HG03520 (cell line): ENCODE measurements at regions not wholly inside any gene's neighbourhood (a gene's known extent, or its start where the extent isn't known, plus 50 kb on each side); places are given as distances from the start of the nearest gene placed in this dataset.
"Not testable (repeated sequence)": the region's sequence is repeated elsewhere in the genome, so short reads cannot be mapped to it uniquely, and the experiment has no call there.

Experiments
- ATAC-seq: cut with Tn5 transposase; IDR thresholded peaks from one replicate; pipeline ENCODE4 v1.9.1; 2021; ENCODE audit warnings: mild to moderate bottlenecking, moderate library complexity; ENCODE audit not compliant: unreplicated experiment

DNA sequence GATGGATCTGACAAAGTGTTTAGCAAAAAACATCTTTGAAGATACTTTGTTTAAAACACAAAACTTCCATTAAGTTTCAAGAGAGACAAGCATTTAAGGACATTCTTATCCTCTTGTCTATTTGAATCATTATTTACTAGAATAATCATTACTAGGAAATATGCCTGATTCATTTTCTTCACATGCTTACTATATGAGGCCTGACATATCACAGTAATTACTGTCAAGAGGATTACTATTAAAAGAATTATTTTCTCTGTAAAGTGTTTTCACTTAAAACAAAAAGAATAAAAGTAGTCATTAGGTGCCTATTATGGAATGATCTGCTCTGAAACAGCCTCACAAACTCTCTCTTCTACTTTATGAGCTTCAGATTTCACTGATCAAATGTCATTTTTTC is 402.1 kb upstream of the MGAT4C start:
- no peak for ATAC-seq

DNA sequence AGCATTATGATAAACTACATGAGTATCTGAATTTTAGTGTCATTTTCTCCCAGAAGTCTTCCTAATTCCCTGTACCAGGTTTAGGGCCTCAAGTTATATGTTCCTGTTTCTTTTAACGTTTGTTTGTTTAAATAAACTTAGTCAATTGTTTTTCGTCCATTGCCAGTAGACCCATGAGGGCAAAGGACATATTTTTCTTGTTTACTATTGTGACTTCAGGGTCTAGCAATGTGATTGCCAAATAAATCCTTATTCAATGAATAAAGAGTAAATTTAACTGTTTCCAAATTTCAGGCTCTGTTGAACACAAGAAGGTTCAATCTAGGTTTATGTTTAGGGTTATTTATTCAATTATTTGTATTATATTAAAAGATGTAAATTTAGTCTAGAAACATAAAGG is 391.6 kb upstream of the MGAT4C start:
- ATAC-seq, result no peak

DNA sequence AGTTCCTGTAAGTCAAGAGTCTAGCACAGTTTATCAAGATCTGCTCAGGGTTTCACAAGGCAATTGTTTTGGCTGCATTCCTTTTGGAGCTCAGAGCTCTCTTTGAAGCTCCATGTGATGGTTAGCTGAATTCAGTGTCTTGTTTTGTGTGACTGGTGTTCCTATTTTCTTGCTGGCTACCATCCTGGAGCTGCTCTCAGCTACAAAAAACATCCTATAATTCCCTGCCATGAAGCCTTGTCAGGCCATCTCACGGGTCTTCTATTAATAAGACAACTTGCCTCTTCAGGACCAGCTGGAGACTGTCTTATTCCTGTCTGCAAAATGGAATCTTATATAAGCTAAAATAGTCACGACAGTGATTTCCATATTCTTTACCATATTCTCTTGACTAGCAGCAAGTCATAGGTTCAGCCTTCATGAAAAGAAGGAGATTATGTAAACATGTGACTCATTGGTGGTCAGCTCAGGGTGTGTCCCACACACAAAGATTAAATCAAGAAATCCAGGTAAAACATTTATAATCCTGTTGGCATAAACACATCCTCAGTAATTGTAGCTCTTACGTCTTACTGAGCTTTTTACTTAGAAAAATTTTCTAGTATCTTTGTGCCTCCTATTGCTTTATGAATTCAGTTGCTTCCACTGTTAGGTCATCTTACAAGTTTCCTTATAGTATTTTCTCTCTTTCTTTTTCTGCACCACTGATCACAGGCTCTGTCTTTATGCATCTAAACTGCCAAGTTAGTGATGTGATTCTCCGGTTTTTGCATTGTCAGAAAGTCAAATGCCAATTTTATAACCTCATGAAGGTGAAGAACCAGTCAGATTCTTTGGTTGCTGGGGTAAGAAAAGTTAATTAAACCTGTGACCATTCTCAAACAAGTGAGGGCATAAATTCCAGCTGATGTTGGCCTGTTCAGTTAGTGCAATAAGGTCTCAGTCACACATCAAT is 378.5 kb upstream of the MGAT4C start:
- ATAC-seq, result no peak

DNA sequence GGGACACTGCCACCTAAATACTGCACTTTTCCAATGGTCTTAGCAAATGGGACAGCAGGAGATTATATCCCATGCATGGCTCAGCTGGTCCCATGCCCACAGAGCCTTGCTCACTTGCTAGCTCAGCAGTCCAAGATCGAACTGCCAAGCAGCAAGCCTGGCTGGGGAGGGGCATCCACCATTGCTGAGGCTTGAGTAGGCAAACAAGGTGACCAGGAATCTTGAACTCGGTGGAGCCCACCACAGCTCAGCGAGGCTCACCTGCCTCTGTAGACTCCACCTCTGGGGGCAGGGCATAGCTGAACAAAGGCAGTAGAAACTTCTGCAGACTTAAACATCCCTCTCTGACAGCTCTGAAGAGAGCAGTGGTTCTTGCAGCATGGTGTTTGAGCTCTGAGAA is 370.8 kb upstream of the MGAT4C start:
- ATAC-seq, result no peak

DNA sequence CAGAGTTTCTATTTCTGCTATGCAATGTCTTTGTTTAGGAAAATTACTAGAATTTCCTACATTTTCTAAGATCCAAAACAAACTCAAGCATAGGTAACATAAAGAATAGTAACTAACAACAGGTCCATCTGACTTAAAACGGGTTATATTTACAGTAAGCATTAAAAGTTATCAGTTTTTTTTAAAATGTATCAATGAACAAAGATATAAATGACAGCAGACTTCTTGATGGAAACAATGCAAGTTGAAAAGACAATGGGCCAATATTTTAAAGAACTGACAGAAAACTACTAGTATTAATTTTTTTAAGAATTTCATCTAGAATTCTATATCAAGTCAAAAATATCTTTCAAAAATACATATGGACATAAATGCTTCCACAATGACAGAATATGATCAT is 367.1 kb upstream of the MGAT4C start:
- no peak for ATAC-seq

DNA sequence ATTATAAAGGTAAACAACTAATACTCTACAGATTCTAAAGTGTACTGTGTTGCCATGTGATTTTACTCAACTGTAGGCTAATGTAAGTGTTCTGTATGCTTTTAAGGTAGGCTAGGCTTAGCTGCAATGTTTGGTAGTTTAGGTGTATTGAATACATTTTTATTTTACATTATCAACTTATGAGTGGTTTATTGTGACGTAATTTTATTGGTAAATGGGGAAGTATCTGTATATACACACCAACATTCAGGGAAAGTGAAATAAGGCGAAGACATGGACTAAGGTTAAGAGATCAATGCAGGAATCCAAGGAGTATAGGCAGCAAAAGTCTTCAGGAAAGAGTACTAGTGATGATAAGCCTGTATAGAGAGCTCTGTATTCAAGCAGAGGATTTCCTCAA is 365.8 kb upstream of the MGAT4C start:
- no peak for ATAC-seq

DNA sequence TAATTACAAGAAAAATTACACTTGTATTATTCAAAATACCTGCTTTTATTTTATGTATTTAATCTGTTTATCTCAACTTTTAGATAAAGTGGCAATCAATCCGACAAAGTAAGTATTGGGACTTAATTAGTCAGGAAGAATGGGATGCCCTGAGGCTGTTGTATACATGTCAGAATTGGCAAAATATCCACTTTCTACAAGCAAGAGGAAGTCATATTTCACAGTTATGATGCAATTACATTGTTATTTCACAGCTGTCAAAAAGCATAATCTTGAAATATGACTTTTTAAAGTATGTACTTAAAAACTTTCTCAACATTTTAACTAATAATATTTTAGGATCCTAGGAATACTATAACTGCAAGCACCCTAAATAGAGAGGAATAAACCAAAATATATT is 357.1 kb upstream of the MGAT4C start:
- ATAC-seq, result no peak

DNA sequence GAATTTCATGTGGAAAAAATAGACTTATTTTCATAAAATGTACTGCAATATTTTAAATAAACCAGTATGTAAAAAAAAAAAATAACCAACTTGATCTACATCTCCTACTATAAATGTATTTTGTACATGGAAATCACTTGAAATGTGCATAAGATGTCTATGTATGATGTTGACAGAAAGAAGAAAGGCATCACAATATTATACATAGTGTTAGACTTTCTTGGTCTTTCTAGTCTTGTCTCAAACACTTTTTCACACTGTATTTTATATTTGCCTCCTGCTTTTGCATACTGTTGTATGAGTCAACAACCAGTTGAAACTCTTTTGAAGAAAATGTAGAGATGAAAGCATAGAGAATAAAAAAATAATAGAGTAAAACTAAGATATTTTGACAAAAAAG is 352.4 kb upstream of the MGAT4C start:
- no peak for ATAC-seq

DNA sequence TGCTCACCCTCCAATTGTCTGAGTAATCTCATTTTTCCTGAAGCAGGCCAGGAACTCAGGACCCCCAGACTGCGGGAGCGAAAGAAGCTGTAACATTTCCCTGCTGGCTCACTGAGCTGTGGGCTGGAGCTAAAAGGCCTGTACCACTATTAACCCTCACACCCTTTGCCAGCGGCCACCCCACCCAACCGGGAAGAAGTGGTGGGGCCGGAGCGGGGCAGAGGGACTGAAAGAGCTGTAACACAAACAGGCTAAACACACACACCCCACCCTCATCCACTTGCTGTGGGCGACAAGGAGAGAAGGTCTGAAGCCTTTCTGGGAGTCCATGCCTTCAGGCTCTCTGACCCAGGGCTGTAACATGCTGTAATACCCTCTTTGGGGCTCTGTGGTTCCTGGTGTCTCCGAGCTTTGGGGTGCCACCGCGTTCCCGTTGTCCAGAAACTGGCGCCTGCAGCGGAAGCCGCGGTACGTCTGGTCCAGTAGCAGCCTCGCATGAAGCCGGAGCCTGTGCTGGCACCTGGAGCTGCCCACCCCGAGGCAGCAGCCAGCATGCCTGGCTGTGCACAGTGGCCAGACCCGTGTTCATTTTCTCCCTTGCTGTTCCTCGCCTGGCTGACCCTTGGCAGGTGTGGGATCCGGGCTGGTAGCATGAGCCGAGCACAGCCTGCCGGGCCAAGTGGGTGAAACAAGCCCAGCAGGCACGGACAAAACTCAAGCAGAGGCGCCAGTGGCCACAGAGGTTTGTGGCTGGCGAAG is 345.5 kb upstream of the MGAT4C start:
- ATAC-seq, result no peak

DNA sequence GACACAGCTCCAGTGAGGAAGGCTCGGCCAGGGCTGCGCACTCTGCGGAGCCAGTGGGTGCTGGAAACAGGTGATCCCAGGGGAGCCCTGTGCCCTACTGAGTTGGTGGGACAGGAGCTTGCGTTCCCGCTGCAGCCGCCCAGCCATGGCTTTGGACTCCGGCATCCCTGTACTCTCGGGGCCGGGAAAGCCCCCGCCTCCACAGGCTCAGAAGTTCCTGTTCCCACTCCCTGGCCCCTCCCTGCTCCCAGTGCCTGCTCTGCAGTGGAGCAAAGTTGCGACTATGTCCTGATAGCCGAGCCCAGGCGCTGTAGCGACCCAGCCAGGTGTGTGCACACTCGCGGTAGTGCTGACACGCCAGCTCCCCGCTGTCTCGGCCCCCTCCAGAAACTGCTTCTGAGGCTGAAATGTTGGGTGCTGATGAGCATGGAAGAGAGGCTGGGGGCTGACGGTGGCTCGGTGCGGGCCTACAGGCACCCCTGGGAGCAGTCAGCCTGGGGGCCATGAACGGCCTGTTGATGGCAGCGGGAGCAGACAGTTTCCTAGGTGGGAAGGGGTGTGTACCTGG is 344.6 kb upstream of the MGAT4C start:
- ATAC-seq, result no peak

DNA sequence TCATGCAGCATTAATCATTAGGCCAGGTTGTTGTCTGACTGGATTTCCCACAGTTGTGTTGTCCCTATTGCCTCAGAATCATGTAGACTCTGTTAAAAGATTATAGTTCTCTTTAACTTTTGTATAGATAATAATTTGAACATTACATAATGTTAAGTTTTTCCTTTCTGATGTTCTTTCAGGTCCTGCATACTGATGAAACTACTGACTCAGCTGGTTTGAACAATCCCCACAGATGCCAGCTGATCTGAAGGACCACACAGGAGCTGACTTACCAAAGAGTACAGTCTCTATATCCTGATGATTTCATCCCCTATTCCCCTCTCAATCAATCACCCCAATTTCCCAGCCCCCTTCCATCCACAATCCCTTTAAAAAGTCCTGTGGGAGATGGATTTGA is 341.2 kb upstream of the MGAT4C start:
- no peak for ATAC-seq

DNA sequence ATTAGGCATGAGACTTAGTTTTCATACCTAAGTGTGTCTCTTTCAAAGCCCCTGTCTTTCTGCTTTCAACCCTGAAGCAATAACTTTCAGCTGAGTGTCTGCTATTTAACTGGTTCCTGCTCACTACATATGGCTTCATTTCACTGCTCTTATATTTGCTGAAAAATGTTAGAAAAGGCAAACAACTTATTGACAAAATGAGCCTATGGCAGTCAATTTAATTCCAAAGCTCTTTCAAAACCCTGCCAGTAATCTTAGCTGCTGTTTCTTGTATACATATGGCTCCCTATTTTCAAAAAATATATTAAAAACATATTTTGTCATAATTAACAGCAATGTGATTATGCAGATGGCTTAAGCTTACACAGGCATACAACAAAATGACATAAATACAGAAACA is 334.1 kb upstream of the MGAT4C start:
- ATAC-seq, result no peak

DNA sequence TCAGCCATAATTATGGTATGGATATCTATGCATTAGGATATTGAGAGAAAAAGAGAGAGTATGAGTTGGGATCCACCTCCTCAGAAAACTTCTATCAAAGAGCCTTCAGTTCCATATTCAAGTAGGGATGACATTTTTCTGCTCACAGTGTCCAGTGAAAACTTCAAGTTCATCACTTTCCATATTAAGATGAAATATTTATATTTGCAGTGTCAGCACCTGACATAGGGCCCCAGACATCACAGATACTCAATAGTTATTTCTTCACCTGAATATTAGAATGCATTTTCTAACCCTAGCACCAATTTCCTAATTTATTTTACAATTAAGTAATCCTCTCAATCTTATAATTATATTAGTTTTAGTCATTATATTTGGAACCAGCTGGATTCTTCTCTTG is 318.0 kb upstream of the MGAT4C start:
- no peak for ATAC-seq

DNA sequence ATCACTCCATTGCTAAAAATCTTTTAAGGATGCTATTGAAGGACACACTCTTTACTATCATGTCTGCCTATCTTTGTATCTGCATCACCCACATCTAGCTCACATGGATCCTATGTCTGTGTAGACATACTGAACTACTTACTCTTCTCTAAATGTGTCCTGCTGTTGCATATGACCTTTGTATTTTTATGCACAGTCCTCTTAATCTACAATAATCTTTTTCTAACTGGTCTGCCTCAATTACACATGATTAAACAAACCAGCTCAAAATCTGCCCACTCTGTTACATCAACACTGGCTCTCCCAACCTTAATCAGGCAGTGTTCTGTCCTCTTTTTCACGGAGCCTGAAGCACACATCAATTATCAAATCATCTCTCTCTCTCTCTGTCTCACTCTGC is 316.3 kb upstream of the MGAT4C start:
- ATAC-seq, result no peak

DNA sequence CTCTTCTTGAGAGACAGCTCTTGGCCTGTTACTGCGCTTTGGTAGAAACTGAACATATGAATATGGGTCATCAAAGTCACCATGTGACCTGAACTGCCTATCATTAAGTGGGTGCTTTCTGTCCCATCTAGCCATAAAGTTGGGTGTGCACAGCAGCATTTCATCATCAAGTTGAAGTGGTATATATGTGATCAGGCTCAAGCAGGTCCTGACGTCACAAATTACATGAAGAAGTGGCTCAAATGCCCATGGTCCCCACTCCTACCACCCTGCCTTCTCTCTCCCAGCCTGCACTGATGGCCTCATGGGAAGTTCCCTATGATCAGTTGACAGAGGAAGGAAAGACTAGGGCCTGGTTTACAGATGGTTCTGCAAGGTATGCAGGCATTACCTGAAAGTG is 308.8 kb upstream of the MGAT4C start:
- ATAC-seq, result no peak

DNA sequence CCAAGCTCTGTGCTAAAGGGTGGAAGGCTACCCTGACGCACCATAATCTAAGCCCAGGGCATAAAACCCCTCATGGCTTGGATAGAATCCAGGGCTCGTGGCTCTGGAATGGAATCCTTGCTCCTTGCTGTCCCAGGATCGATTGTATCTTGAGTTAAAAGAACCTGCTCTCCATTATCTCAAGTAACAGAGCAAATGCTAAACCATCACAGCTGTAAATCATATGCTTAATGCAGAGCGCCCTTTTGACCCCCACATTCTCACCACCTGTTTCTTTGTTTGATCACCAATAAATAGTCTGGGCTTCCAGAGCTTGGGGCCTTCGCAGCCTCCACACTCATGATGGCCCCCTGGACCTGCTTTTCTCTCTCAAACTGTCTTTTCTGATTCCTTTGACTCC is 299.3 kb upstream of the MGAT4C start:
- ATAC-seq, result not testable (repeated sequence)

DNA sequence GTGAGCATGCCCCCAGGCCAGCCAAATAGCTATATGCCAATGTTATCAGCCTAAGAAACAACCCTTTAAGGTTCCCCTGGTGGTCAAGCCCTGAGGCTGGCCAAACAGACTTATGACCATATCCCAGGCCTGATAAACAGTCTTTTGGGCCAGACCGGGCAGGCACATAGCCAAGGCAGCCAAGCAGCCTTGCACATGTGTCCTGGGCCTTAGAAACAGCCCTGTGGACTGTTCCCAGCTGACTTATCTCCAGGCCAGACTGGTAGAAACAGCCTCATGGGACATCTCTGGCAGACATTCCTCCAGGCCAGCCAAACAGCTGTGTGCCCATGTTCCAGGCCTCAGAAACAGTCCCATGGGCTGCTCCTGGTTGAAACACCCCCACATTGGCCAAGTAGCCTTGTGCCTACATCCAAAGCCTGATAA is 295.0 kb upstream of the MGAT4C start:
- ATAC-seq, result no peak

DNA sequence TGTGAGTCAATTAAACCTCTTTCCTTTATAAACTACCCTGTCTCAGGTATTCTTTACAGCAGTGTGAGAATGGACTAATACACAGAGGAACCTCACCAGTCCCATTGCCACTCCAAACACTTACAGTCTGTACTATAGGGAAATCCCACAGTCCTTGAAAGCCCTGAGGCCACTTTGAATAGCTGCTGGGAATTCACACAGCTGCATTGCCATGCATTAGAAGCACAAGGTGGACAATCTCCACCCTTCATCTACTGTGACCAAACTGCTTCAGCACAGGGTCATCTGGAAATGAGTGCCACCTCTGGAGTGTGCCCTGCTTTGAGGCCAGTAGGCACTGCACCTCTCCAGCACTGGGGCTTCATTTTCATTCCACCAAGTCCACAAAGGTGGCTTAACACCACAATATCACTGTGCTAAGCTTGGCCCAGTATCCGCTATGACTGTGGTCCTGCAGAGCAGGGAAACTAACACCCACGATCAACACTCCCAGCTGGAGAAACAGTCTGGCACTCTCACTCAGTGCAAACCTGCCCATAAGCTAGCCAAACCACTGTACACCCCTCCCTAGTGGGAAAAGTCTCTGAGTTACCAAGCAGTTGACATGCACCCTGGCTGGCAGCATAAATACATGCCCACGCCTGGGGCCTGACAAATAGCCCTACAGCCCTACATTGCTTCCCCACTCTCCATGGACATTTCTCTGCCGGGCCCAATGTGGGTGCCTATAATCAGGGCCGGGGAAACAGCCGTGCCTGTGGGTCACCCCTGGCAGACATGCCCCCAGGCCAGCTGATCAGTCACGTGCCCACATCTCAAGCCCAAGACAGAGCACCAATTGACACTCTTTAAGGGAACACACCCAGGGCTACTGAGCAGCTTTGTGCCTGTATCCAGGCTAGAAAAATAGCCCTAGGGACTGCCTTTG is 294.3 kb upstream of the MGAT4C start:
- ATAC-seq, result no peak

DNA sequence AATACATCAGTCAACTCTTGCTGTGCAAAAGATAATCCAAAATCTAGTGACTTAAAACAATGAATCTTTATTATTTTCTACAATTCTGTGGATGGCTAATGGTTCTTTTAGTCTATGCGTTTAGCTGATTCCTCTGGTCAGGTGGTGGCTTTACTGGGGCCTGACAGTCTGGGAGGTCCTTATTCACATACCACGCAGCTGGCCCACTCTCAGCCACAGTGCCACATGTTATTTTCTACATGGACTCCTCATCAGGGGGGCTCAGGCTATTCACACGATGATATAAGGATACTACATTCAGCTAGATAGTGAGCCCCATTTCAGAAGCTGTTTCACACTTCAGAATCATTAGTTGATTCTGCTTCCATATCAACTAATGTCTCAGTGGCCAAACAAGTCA is 287.5 kb upstream of the MGAT4C start:
- ATAC-seq, result no peak

DNA sequence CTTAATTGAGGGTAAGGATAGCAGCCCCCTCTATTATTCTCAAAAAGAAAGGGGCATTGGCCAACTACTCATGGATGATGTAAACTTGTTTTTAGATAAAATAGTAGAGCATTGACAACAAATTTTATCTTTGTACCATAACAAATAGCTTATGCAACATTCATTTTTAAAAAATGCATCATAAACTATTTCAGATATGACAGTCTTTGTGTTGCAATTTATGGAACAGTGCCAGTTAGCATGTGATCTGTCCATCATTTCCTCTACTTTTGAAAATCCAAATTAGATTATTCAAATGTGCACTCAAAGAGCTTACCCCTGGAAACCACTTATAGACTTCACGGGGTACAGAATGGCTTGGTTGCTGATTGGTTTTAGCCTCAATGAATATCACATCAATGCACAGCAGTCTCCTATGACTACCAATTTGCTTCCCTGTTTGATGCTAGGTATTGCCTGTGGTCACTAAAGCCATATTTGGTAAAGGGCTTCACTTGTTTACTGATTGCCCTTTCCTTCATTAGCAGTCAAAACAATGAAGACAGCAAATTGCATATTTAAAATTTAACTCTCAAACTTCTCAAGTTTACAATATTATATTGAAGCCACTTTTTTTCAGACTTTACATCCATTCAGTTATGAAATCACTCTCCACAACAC is 274.9 kb upstream of the MGAT4C start:
- ATAC-seq, result no peak
